SKM-1 treated with dmso at 0.1 percent for 144 hours (cell line): ENCODE measurements at regions not wholly inside any gene's neighbourhood (a gene's known extent, or its start where the extent isn't known, plus 50 kb on each side); places are given as distances from the start of the nearest gene placed in this dataset.

Source experiments
- DNase-seq: peaks from one replicate; lab custom pipeline; 2025; ENCODE audit not compliant: unreplicated experiment; lab: John Stamatoyannopoulos, UW

DNA sequence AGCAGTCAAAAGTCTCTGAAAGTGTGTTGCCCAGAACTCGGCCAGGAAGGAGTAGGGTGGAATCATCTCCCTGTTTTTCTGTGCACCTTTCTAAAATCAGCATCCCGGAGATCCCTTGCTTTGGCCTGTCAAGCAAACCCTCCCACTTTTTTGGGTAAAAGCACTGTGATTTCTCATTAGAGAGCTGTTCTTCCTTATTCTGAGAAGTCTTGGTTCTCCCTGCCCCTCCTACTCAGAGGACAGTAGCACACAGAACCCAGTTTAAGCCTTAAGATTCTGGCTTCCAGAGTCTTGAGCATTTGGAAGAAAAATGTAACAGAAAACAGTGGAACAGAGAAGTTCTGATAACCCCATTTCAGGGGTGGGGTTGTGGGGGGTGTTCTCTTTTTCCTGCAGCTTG, 52.6 kb upstream of the KATNAL1 start:
- DNase-seq: no peak

DNA sequence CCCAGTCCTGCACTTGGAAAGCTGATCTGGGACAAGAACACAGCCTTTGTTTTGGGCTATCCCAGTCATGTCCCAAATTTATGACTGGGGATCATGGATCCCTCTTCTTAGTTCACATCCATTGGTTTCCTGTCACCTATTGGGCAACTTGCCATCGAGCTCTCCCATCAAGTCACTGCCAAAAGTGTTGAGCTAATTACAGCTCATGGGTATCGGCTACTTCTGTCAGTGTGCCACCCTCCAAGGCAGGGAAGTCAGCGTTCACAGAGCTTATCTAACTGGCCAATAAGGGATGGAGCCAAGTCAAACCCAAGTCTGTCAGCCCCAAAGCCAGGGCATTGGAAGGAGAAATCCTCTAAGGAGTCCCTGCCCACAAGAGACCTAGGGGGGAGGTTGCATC, 53.2 kb upstream of the KATNAL1 start:
- DNase-seq: no peak

DNA sequence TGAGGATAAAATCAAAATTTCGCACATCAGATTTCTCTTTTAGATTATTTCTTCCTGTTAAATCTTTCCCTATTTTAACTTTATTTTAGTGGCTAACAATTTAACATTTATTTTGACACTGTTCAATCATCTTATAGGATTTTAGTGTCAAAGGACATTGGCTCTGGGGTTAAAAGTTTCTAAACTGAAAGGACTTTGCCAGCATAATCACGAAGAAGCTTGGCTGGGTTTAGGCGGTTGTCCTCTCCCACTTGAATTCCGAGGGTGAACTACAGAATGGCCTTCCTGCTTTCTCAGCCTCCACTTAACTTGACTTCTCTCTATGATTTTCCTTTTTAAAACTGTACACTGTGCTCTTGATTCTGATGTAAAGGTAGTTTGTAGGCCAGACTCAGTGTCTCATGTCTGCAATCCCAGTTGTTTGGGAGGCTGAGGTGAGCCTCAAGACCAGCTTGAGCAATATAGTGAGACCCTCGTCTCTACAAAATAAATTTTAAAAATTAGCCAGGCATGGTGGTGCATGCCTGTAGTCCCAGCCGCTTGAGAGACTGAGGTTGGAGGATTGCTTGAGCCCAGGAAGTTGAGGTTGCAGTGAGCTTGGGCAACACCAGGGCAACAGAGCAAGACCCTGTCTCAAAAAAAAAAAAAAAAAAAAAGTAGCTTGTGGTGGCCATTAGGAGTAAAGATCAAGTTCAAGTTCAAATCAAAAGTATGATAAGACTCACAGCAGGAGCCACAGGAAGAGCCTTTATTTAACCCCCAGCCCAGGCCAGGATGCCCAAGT, 54.8 kb upstream of the KATNAL1 start:
- no peak for DNase-seq

DNA sequence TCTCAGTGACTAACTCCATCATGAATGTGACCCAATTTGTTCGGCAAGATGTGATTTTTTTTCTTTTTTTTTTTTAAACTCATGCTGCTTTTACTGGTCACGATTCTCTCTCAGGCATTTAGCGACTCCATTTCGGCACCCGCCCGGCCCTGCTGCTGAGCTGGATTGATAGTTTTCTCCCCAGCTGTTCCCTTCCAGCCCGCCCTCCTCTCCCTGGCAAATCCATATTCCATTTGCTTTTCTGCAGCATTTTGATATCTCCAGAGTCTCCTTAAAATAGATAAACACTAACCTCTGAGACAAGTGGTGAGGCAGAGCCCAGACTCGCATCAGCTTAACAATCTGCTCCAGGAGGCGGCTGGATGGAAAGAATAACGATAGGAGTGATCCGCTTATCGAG, 55.5 kb upstream of the KATNAL1 start:
- no peak for DNase-seq

DNA sequence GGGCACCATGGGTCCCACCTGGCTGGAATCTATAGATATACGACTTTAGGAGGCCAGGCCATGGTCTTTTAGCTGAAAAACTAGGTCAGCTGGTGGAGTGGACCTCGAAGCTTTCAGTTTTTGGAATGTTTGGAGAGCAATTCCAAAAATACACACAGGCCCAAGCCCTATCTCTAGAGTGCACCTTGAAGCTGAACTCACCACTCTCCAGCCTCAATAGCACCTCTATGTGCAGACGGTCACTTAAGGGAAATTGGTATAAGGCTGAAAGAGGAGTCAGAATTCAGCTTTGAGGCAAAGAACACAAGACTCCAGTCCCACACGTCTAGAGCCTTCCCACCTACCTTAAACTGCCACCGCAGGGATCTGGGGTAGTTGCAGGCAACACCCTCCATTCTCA, 56.4 kb upstream of the KATNAL1 start:
- no peak for DNase-seq

DNA sequence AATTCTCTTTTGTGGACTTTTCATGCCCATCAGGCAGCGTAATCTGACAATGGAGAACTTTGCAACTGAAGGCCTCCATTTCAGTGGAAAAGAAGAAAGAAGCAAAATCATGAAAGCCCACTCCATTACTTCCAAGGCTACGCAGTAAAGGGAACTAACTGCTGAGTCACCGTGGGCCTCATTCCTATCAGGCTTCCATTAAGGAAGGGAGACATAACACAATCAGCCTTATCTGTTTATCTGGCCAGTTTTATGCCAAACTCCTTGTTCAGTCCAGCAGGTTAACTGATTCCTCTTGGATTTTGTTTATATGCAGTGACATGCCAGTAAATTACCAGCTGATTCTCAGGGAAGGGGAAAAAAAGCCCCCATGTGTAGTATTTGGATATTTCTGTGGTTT, 56.8 kb upstream of the KATNAL1 start:
- DNase-seq: no peak

DNA sequence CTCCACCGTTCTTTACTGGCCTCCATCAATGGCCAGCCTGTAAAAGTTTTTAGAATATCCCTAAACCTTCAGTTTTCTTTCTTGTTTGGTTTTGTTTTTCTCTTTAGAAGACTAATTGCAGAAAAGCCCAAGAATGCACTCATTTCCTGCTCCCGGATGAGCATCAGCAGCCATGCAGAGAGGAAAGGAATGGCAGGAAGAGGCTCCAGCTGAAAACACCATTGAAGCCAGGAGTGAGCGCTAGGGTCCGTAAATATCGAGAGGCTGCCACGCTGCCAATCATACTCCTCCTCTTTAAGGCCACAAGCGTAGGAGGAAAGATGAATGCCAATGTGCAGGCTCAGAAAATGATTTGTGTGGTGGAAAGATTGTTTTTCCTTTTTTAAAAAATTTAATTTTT, 57.4 kb upstream of the UBE2L5 start:
- DNase-seq: no peak

DNA sequence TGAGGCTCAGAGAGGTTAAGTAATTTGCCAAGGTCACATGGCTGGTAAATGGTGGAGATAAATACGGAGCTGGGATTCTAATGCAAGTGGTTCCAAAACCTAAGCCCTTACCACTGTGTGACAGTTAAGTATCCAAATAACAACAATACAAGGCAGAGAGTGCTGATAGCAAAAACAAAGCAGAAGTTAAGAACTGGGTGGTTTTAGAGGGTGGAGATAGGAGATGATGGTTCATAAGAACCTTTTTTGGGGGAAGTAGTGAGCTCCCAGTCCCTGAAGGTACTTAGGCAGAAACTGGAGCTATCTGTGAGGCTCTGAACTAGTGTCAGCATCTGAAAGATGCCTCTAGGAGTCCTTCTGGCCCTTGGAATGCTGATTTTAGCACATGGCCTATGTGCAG, 56.2 kb upstream of the UBE2L5 start:
- peak; percentile 35 for DNase-seq

DNA sequence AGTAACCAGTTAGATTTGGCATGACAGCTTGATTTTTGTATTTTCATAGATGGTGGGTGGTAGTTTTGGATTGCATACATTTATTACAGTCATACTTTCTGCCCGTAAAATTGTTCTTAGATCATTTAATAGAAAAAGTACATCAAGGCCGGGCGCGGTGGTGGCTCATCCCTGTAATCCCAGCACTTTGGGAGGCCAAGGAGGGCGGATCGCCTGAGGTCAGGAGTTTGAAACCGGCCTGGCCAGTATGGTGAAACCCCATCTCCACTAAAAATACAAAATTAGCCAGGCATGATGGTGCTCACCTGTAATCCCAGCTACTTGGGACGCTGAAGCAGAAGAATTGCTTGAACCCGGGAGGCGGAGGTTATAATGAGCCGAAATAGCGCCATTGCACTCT, 55.0 kb upstream of the UBE2L5 start:
- DNase-seq: no peak

DNA sequence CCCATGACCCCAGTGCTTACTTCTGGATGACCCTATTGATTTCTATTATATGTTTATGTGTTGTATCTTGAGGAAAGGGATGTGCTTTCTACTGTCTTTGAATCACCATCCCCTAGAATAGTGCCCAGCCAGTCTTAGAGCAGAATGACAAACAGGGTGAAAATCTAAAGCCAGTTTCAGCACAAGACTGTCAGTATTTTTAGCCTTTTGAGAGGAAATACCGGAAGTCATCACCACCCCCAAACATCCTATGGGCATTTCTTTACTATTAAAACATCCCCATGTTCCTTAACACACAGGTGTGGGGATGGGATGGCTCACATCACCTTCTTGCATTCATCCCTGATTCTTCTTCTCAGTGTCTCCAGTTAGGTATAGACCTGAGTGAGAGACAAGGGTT, 52.1 kb upstream of the UBE2L5 start:
- DNase-seq: no peak

DNA sequence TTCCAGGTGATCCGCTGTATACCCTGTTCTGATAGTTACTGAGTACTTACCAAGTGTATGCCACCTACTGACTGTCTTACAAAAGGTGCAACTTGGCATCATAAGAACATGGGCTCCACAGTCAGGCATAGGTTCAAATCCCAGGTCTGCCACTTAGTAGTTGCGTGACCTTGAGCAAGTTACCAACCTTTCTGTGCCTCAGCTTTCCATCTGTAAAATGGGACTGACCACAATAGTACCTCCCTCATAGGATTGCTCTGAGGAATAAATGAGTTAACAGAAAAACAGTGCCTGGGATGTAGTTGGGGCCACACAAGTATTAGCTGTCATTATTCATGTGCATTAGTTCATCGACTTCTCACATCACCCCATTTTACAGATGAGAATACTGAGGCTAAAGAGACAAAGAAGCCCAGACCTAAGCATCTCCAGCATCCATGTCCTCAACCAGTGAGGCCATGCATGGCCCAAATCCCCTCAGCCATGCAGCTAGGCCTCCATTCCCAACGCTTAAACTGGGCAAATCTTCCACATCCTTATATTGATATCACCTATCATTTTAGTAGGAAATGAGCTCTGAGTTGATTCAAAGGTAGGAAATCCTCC, 51.3 kb upstream of the UBE2L5 start:
- no peak for DNase-seq

DNA sequence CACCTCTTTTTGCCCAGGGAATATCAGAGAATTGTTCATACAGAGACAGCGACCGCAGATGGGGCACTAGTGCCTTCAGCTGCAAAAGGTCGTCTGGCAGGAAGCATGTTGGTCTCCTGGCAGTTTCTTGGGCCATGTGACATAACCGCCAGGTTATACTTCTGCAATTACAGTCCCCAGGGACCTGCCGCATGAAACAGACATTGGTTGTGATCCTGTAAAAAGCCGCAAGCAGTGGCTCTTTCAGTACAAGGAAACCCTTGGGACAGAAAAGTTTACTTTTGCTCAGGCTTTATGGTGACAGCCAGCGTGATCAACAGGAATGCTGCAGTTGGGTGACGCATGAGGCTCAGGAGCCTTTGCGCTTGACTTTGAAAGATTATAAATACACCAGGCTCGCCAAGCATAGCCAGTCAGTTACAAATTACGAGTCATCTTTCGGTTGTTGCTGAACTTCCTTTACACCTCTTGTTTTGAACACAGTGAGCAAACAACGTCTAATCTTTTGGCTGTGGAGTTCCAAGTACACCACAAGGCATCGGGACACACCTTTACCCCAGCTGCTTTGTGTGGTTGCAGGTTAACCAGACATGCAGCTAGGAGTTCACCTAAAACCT, 50.5 kb upstream of the UBE2L5 start:
- peak; percentile 89 for DNase-seq
